ENCODE measurements at regions not wholly inside any gene's neighbourhood (a gene's known extent, or its start where the extent isn't known, plus 50 kb on each side); places are given as distances from the start of the nearest gene placed in this dataset.

DNA sequence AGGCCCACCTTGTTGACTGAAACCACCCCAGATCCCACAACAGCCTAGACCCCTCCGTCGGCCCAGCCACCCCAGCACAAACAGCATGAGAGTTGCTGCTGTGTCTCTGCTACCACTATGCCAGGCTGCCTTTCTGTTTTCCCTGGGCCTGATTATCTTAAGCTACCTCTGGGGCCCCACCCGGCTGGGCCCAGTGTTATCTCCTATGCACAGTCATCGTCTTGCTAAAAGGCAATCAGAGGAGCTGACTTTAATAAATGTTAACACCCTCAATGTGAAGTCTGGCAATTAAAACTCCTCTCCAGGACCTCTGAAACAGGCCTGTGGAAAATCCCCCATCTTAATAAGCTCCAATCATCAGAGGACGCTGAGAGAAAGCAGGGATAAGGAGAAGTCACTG, 144.9 kb downstream of the FAM114A2 start:
- Histone ChIP-seq H3K36me3 (no peaks in the 10 kb centered on the region), H3K27ac (no peak overlapping the region), H3K4me3 (no peak overlapping the region), H3K27me3 (replicated peaks; ENCODE audit: insufficient read depth) (no peaks in the 10 kb centered on the region), H3K9me3 (no peaks in the 10 kb centered on the region), H3K4me1 (ENCODE audit: control insufficient read depth in 1 of 2, low read depth in 2 of 2) (peaks cover 3 to 24% of the 10 kb centered on the region in 2 donors)
- no peak for DNase-seq (ENCODE audit: low spot score)
- TF ChIP-seq, protein P1, sequence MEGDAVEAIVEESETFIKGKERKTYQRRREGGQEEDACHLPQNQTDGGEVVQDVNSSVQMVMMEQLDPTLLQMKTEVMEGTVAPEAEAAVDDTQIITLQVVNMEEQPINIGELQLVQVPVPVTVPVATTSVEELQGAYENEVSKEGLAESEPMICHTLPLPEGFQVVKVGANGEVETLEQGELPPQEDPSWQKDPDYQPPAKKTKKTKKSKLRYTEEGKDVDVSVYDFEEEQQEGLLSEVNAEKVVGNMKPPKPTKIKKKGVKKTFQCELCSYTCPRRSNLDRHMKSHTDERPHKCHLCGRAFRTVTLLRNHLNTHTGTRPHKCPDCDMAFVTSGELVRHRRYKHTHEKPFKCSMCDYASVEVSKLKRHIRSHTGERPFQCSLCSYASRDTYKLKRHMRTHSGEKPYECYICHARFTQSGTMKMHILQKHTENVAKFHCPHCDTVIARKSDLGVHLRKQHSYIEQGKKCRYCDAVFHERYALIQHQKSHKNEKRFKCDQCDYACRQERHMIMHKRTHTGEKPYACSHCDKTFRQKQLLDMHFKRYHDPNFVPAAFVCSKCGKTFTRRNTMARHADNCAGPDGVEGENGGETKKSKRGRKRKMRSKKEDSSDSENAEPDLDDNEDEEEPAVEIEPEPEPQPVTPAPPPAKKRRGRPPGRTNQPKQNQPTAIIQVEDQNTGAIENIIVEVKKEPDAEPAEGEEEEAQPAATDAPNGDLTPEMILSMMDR (IDR thresholded peaks at IDR 0.05): no peak
- ATAC-seq (ENCODE audit: insufficient number of reproducible peaks, low FRiP score, low read depth): no peak

DNA sequence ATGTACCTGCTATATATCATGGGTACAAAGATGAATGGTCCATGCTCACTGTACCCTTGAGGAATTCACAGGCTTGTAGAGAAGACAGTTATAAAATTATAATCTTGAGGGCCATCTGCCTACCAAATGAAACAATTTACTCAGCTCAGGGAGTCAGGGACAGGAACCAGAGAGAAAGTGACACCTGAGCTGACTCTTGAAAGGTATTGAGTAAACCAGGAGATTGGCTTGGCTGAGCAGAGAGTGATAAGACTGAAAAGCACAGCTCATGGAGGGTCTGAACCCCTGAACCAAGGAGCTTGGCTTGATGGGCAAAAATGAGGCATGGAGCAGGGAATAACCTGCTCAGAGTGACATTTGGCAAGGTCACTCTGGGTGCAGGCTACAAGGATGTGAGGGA, 147.3 kb downstream of the FAM114A2 start:
- Histone ChIP-seq H3K27ac (no peak overlapping the region), H3K36me3 (no peaks in the 10 kb centered on the region), H3K4me3 (no peak overlapping the region), H3K4me1 (ENCODE audit: control insufficient read depth in 1 of 2, low read depth in 2 of 2) (peaks cover 0 to 14% of the 10 kb centered on the region in 2 donors), H3K9me3 (no peaks in the 10 kb centered on the region), H3K27me3 (replicated peaks; ENCODE audit: insufficient read depth) (no peaks in the 10 kb centered on the region)
- TF ChIP-seq, protein P1 (IDR thresholded peaks at IDR 0.05): no peak
- ATAC-seq (ENCODE audit: insufficient number of reproducible peaks, low FRiP score, low read depth) (no peak), DNase-seq (ENCODE audit: low spot score) (no peak)

DNA sequence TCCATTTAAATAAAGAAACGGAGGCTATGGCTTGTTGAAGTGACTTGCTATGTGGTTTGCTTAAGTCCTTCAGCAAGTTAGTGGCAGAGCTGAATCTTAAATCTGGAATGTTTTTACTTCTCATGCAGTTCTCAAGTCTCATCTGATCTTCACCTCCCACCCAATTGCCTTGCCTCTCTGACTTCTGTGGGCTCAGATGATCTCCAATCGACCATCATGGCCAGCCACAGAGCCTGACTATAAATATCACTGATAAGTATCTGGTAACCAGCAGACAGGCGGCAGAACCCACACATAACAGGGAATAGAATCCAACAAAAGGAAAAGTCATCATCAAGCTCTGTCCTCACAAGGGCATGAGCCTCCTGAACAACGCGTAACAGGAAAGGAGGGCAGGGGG, 149.9 kb downstream of the FAM114A2 start:
- Histone ChIP-seq H3K4me1 (ENCODE audit: control insufficient read depth in 1 of 2, low read depth in 2 of 2) (peaks cover 0 to 10% of the 10 kb centered on the region in 2 donors), H3K36me3 (no peaks in the 10 kb centered on the region), H3K4me3 (no peak overlapping the region), H3K27ac (no peak overlapping the region), H3K27me3 (replicated peaks; ENCODE audit: insufficient read depth) (no peaks in the 10 kb centered on the region), H3K9me3 (no peaks in the 10 kb centered on the region)
- DNase-seq (ENCODE audit: low spot score) (no peak), ATAC-seq (ENCODE audit: insufficient number of reproducible peaks, low FRiP score, low read depth) (no peak)
- TF ChIP-seq, protein P1 (IDR thresholded peaks at IDR 0.05): no peak

DNA sequence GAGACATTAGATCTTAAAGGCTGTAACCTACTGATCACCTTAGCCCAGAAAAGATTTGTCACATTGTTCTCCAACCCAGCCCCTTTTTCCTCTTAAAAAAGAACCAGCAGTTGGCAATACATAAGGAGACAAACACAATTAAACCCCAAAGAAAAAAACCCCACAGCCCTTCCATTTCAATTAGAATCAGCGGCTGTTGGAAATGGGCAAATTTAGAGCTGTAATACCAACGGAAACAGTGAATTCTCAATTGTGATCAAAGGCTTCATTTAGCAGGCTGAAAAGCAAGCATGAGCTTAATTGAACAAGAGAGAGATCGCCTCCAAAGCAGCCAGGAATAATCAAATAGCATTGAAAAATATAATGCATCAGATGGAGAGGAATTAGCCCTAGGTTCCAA, 153.6 kb downstream of the FAM114A2 start:
- no peak overlapping the region for H3K27ac ChIP-seq
- TF ChIP-seq, protein P1 (IDR thresholded peaks at IDR 0.05): no peak
- ATAC-seq (ENCODE audit: insufficient number of reproducible peaks, low FRiP score, low read depth) (no peak), DNase-seq (ENCODE audit: low spot score) (no peak)
- peaks cover 0 to 15% of the 10 kb centered on the region in 2 donors for H3K4me1 ChIP-seq (ENCODE audit: control insufficient read depth in 1 of 2, low read depth in 2 of 2)
- no peaks in the 10 kb centered on the region for H3K36me3 ChIP-seq
- H3K9me3 ChIP-seq: no peaks in the 10 kb centered on the region
- H3K4me3 ChIP-seq: no peak overlapping the region
- H3K27me3 ChIP-seq (replicated peaks; ENCODE audit: insufficient read depth): no peaks in the 10 kb centered on the region

DNA sequence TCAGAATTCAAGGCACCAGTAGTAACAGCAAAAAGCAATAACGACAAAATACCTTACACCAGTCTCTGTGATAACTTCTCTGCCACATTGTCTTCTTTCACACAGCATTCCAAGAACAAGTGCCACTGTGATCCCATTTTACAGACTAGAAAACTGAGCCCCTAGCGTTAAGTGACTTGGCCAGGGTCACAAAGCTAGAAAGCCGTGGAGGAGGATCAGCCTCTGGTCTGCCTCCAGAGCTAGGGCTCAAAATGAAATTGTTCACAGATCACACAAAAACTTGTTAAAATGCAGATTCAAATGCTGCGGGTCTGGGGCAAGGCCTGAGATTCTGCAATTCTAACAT, 154.1 kb downstream of the FAM114A2 start:
- Histone ChIP-seq H3K4me3 (no peak overlapping the region), H3K4me1 (ENCODE audit: control insufficient read depth in 1 of 2, low read depth in 2 of 2) (peaks cover 0 to 15% of the 10 kb centered on the region in 2 donors), H3K9me3 (no peaks in the 10 kb centered on the region), H3K36me3 (no peaks in the 10 kb centered on the region), H3K27ac (no peak overlapping the region), H3K27me3 (replicated peaks; ENCODE audit: insufficient read depth) (no peaks in the 10 kb centered on the region)
- TF ChIP-seq, protein P1 (IDR thresholded peaks at IDR 0.05): no peak
- ATAC-seq (ENCODE audit: insufficient number of reproducible peaks, low FRiP score, low read depth): no peak
- no peak for DNase-seq (ENCODE audit: low spot score)

All from thoracic aorta (tissue), 2 donors.